DOHH2 (cell line): ENCODE measurements at regions not wholly inside any gene's neighbourhood (a gene's known extent, or its start where the extent isn't known, plus 50 kb on each side); places are given as distances from the start of the nearest gene placed in this dataset.

Source experiments
- H3F3A ChIP-seq: fragments of 200-600 bp; sonication (generic), shearing (Covaris generic); 2 replicates; pipeline ENCODE4 v1.6.0; 2016; ENCODE audit warnings: antibody characterized with exemption, mild to moderate bottlenecking; ENCODE audit not compliant: control insufficient read depth, insufficient read depth
- H3K27ac ChIP-seq: fragments of 200-600 bp; sonication (generic); 2 replicates; pipeline ENCODE4 v1.5.1; 2014; ENCODE audit warnings: low read depth, mild to moderate bottlenecking, low read length, moderate library complexity
- H3K27me3 ChIP-seq: fragments of 200-600 bp; sonication (generic); 2 replicates; pipeline ENCODE4 v1.6.1; 2014; ENCODE audit warnings: mild to moderate bottlenecking, low read length, mixed read lengths; ENCODE audit not compliant: control insufficient read depth
- H3K36me3 ChIP-seq: fragments of 200-600 bp; sonication (generic); 2 replicates; pipeline ENCODE4 v1.6.1; 2014; ENCODE audit warnings: mild to moderate bottlenecking, low read length, moderate library complexity, mixed read lengths; ENCODE audit not compliant: control insufficient read depth
- H3K4me1 ChIP-seq: fragments of 200-600 bp; sonication (generic); 2 replicates; pipeline ENCODE4 v1.6.1; 2014; ENCODE audit warnings: mild to moderate bottlenecking, low read length, mixed read lengths; ENCODE audit not compliant: control insufficient read depth
- H3K4me2 ChIP-seq: fragments of 200-600 bp; sonication (generic); 2 replicates; pipeline ENCODE4 v1.6.0; 2014; ENCODE audit warnings: mild to moderate bottlenecking, low read length, moderate library complexity
- H3K4me3 ChIP-seq: fragments of 200-600 bp; sonication (generic); 2 replicates; pipeline ENCODE4 v1.5.1; 2014; ENCODE audit warnings: mild to moderate bottlenecking, low read length, mixed read lengths
- H3K79me2 ChIP-seq: fragments of 200-600 bp; sonication (generic); 2 replicates; pipeline ENCODE4 v1.6.1; 2014; ENCODE audit warnings: mild to moderate bottlenecking, low read length, mixed read lengths; ENCODE audit not compliant: control insufficient read depth
- H3K9me2 ChIP-seq: fragments of 200-600 bp; sonication (generic); replicated peaks from 2 replicates; pipeline ENCODE4 v1.6.1; 2014; ENCODE audit warnings: mild to moderate bottlenecking, low read length, mixed read lengths; ENCODE audit not compliant: control insufficient read depth
- H3K9me3 ChIP-seq: fragments of 200-600 bp; sonication (generic); 2 replicates; pipeline ENCODE4 v1.6.1; 2014; ENCODE audit warnings: antibody characterized with exemption, low read length, mixed read lengths; ENCODE audit not compliant: control insufficient read depth, insufficient read depth
- H4K20me1 ChIP-seq: fragments of 200-600 bp; sonication (generic); 2 replicates; pipeline ENCODE4 v1.6.0; 2014; ENCODE audit warnings: low read depth, mild to moderate bottlenecking, antibody characterized with exemption, low read length, moderate library complexity; ENCODE audit not compliant: control insufficient read depth, insufficient read depth
- EZH2phosphoT487 ChIP-seq: fragments of 200-600 bp; sonication (generic); IDR thresholded peaks from 2 replicates; pipeline ENCODE4 v1.6.1; 2017; ENCODE audit warnings: borderline replicate concordance, mild to moderate bottlenecking, antibody characterized with exemption, low read length, moderate library complexity, mixed read lengths
- TF ChIP-seq, protein P1 (sequence below): fragments of 200-600 bp; sonication (generic); IDR thresholded peaks from one replicate; pipeline ENCODE4 v1.5.1; 2014; ENCODE audit warnings: antibody characterized with exemption, mild to moderate bottlenecking, low read depth, low read length; ENCODE audit not compliant: poor library complexity, severe bottlenecking

DNA sequence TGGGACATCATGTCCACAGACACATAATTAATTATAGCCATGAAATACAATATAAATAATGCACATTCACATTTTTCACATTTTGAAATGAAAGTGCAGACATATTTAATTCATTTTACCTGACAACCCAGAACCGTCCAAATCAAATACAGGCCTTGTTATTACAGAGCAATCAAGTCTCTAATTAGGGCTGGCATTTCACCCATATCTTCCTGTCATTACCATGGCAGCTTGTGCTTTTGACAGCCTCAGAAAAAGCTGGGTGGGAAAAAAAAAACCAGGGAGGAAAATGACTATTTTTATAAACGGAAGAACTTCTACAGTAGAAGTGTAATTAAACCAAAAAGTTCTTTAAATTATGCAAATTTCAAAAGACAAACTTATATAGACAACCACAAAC is 436.4 kb downstream of the FBXO15 start:
- no peaks in the 10 kb centered on the region for H3K4me1 ChIP-seq
- TF ChIP-seq, protein P1, sequence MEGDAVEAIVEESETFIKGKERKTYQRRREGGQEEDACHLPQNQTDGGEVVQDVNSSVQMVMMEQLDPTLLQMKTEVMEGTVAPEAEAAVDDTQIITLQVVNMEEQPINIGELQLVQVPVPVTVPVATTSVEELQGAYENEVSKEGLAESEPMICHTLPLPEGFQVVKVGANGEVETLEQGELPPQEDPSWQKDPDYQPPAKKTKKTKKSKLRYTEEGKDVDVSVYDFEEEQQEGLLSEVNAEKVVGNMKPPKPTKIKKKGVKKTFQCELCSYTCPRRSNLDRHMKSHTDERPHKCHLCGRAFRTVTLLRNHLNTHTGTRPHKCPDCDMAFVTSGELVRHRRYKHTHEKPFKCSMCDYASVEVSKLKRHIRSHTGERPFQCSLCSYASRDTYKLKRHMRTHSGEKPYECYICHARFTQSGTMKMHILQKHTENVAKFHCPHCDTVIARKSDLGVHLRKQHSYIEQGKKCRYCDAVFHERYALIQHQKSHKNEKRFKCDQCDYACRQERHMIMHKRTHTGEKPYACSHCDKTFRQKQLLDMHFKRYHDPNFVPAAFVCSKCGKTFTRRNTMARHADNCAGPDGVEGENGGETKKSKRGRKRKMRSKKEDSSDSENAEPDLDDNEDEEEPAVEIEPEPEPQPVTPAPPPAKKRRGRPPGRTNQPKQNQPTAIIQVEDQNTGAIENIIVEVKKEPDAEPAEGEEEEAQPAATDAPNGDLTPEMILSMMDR: no peak
- TF ChIP-seq EZH2phosphoT487: no peak

DNA sequence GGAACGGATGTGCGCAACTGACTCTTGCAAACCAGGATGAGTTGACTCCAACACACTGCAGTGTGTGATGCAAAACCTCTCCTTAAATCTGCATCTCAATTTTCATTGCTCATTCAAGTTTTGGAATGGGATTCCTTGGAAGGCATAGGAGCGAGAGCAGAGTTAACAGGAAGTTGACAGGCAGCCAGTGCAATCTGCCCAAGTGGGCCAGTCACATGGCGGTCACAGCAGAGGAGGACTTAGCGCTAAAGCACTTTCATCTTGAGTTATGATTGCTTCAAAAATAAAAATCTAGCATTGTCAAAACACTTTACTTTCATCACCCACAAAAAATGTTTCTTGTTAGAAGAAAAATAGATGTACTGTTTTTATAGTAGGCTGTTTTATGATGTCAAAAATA is 439.0 kb downstream of the FBXO15 start:
- H3K4me3 ChIP-seq: no peak overlapping the region
- H3K36me3 ChIP-seq: no peaks in the 10 kb centered on the region
- no peaks in the 10 kb centered on the region for H3K9me3 ChIP-seq
- no peaks in the 10 kb centered on the region for H3K27me3 ChIP-seq
- H3K79me2 ChIP-seq: no peaks in the 10 kb centered on the region
- H3K4me1 ChIP-seq: no peaks in the 10 kb centered on the region
- no peaks in the 10 kb centered on the region for H4K20me1 ChIP-seq
- no peaks in the 10 kb centered on the region for H3K9me2 ChIP-seq
- TF ChIP-seq, protein P1: no peak
- no peak for TF ChIP-seq EZH2phosphoT487
- H3K27ac ChIP-seq: no peak overlapping the region
- no peak overlapping the region for H3K4me2 ChIP-seq
- H3F3A ChIP-seq: no peaks in the 10 kb centered on the region

More for the DNA sequence above, 436.4 kb downstream of the FBXO15 start:
- Histone ChIP-seq H3K79me2 (no peaks in the 10 kb centered on the region), H3K4me3 (no peak overlapping the region), H3K9me3 (no peaks in the 10 kb centered on the region), H3K27me3 (no peaks in the 10 kb centered on the region), H4K20me1 (no peaks in the 10 kb centered on the region), H3K36me3 (no peaks in the 10 kb centered on the region), H3K27ac (no peak overlapping the region), H3K9me2 (no peaks in the 10 kb centered on the region), H3K4me2 (no peak overlapping the region), H3F3A (no peaks in the 10 kb centered on the region)

DNA sequence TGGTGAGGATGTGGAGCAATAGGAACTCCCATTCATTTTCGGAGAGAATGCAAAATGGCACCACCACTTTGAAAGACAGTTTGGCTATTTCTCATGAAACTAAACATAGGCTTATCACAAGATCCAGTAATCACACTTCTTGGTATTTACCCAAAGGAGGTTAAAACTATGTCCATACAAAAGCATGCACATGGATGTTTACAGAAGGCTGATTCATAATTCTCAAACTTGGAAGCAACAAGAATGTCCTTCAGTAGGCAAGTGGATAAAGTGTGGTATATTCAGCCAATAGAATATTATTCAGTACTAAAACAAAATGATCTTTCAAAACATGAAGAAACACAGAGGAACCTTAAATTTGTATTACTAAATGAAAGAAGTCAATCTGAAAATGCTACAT is 440.6 kb downstream of the FBXO15 start:
- Histone ChIP-seq H3K4me1 (no peaks in the 10 kb centered on the region), H3K27ac (no peak overlapping the region), H4K20me1 (no peaks in the 10 kb centered on the region), H3K4me2 (no peak overlapping the region), H3K9me3 (no peaks in the 10 kb centered on the region), H3F3A (no peaks in the 10 kb centered on the region), H3K4me3 (no peak overlapping the region), H3K79me2 (no peaks in the 10 kb centered on the region), H3K27me3 (no peaks in the 10 kb centered on the region), H3K9me2 (no peaks in the 10 kb centered on the region), H3K36me3 (no peaks in the 10 kb centered on the region)
- no peak for TF ChIP-seq EZH2phosphoT487
- TF ChIP-seq, protein P1: no peak

DNA sequence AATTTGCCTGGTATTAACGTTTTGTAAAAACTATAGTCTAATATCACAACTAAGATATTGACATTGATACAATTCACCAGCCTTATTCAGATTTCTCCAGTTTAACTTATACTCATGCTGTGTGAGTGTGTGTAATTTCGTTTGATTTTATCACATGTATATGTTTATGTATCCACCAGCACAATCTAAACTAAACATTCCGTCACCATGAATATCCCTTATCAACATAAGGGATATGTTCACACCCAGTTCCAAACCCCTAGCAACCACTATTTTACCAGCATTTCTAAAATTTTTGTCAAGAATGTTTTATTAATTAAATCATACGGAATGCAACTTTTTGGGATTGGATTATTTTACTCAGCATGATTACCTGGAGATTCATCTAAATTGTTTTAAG is 450.3 kb downstream of the FBXO15 start:
- Histone ChIP-seq H3K27ac (no peak overlapping the region), H3K4me1 (no peaks in the 10 kb centered on the region), H3K27me3 (no peaks in the 10 kb centered on the region), H3K4me3 (no peak overlapping the region), H3K9me3 (no peaks in the 10 kb centered on the region), H3K79me2 (no peaks in the 10 kb centered on the region), H3K9me2 (no peaks in the 10 kb centered on the region), H3F3A (no peaks in the 10 kb centered on the region), H3K36me3 (no peaks in the 10 kb centered on the region), H4K20me1 (no peaks in the 10 kb centered on the region), H3K4me2 (no peak overlapping the region)
- TF ChIP-seq, protein P1: no peak
- no peak for TF ChIP-seq EZH2phosphoT487
